ENCODE measurements at regions not wholly inside any gene's neighbourhood (a gene's known extent, or its start where the extent isn't known, plus 50 kb on each side); places are given as distances from the start of the nearest gene placed in this dataset.

GRCh38 chr1:55468142-55468795, 253.1 kb upstream of the USP24 start:
- TF ChIP-seq CTCF (IDR thresholded peaks at IDR 0.05) (no peak), HDAC2 (IDR thresholded peaks at IDR 0.05) (no peak), PBX3 (IDR thresholded peaks at IDR 0.05) (no peak), POLR2A (IDR thresholded peaks at IDR 0.05; ENCODE audit: low read length) (no peak), KDM1A (IDR thresholded peaks at IDR 0.05; ENCODE audit: low read depth) (no peak), RAD21 (conservative IDR thresholded peaks at IDR 0.05 in 1 of 2, IDR thresholded peaks at IDR 0.05 in 1 of 2) (no peak), REST (IDR thresholded peaks at IDR 0.05) (no peak), RCOR1 (IDR thresholded peaks at IDR 0.05; ENCODE audit: low read depth, low read length) (no peak)
